Caco-2 (cell line): ENCODE measurements at regions not wholly inside any gene's neighbourhood (a gene's known extent, or its start where the extent isn't known, plus 50 kb on each side); places are given as distances from the start of the nearest gene placed in this dataset.

ENCODE experiments used
- BruUV-seq: library from RNA; stranded (reverse); fragments of 400-500 nt; replicated peaks from 2 replicates; lab custom pipeline; 2021; lab: Mats Ljungman, UMichigan
- CTCF ChIA-PET: fragments of 300-600 bp; sonication (Branson Sonifier 250); formaldehyde crosslinking; loops from one replicate; lab custom pipeline; 2022; ENCODE audit warnings: antibody characterized with exemption; lab: Charles Lee
- POLR2A ChIA-PET: fragments of 300-600 bp; sonication (Branson Sonifier 250); formaldehyde crosslinking; loops from one replicate; lab custom pipeline; 2022; ENCODE audit warnings: antibody characterized with exemption; lab: Charles Lee
- DNase-seq, 2 experiments: peaks; one replicate each; pipeline versions ENCODE4 v3.0.0 to v3.0.0-alpha.2; 2020 to 2022
- H3K27me3 ChIP-seq: replicated peaks from 2 replicates; pipeline ENCODE4 v1.6.0; 2011; ENCODE audit warnings: low read length; ENCODE audit not compliant: control insufficient read depth, insufficient read depth
- H3K36me3 ChIP-seq: 2 replicates; pipeline ENCODE4 v1.5.1; 2011; ENCODE audit warnings: low read length; ENCODE audit not compliant: control insufficient read depth, insufficient read depth
- H3K4me1 ChIP-seq: fragments of 250-450 bp; sonication (Bioruptor Pico); 2 replicates; pipeline ENCODE4 v1.5.1; 2020; ENCODE audit warnings: mild to moderate bottlenecking
- H3K4me3 ChIP-seq: 2 replicates; pipeline ENCODE4 v1.5.1; 2011; ENCODE audit warnings: low read depth, mild to moderate bottlenecking, control low read depth, low read length
- H3K9me3 ChIP-seq: fragments of 250-450 bp; sonication (Bioruptor Pico); 2 replicates; pipeline ENCODE4 v1.5.1; 2020; ENCODE audit warnings: mild to moderate bottlenecking, moderate library complexity
- H3K27ac Mint-ChIP-seq: one replicate; pipeline ENCODE4 v1.8.0; 2022; ENCODE audit warnings: mixed read lengths; ENCODE audit not compliant: unreplicated experiment
- H3K27me3 Mint-ChIP-seq: one replicate; pipeline ENCODE4 v1.8.0; 2022; ENCODE audit warnings: mixed read lengths; ENCODE audit not compliant: insufficient read depth, unreplicated experiment
- H3K36me3 Mint-ChIP-seq: one replicate; pipeline ENCODE4 v1.8.0; 2022; ENCODE audit warnings: mild to moderate bottlenecking, mixed read lengths; ENCODE audit not compliant: insufficient read depth, unreplicated experiment
- H3K4me1 Mint-ChIP-seq: one replicate; pipeline ENCODE4 v1.8.0; 2022; ENCODE audit warnings: low read depth, mixed read lengths; ENCODE audit not compliant: unreplicated experiment
- H3K4me3 Mint-ChIP-seq: one replicate; pipeline ENCODE4 v1.8.0; 2022; ENCODE audit warnings: mild to moderate bottlenecking, moderate library complexity, mixed read lengths; ENCODE audit not compliant: unreplicated experiment
- H3K9me3 Mint-ChIP-seq: one replicate; pipeline ENCODE4 v1.8.0; 2022; ENCODE audit warnings: mixed read lengths; ENCODE audit not compliant: unreplicated experiment
- CTCF ChIP-seq, 2 experiments: fragments of 200-600 bp in 1 of 2; IDR thresholded peaks; 1 replicate in 1 of 2; 2 replicates in 1 of 2; pipeline versions ENCODE4 v1.5.1 to v1.8.0; 2011 to 2022; ENCODE audit warnings: antibody characterized with exemption in 1 of 2, control low read depth in 1 of 2, inconsistent platforms in 1 of 2, low read depth in 1 of 2, low read length in 1 of 2, mild to moderate bottlenecking in 1 of 2, moderate library complexity in 1 of 2; ENCODE audit not compliant: insufficient read depth in 1 of 2, severe bottlenecking in 1 of 2, unreplicated experiment in 1 of 2
- intact Hi-C: fragments of 100-400 bp; cut with micrococcal nuclease; formaldehyde crosslinking; loops from one replicate; pipeline ENCODE4 v1.10.0; 2022; ENCODE audit not compliant: unreplicated experiment

DNA sequence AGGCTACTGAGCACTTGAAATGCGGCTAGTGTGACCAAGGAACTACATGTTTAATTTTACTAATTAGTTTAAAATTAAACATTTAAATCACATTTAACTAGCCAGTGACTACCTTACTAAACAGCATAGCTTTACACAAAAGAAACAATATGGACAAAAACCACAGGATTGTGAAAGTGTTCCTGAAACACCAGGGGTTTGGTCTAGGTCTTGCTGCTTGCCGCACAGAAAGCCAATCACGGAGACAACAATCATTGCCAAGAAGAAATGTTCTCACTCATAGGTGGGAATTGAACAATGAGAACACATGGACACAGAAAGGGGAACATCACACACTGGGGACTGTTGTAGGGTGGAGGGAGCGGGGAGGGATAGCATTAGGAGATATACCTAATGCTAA is 309.5 kb downstream of the C11orf87 start:
- POLR2A ChIA-PET = no interaction called here
- no peak for DNase-seq
- H3K9me3 ChIP-seq = no peaks in the 10 kb centered on the region; the same call in 1 of the 2 replicates
- intact Hi-C loops = no loop called here
- peaks cover 15% of the 10 kb centered on the region for H3K4me1 ChIP-seq
- no TSS peak for BruUV-seq
- H3K4me1 Mint-ChIP-seq = peaks cover 9% of the 10 kb centered on the region
- no peak overlapping the region for H3K4me3 ChIP-seq
- no peaks in the 10 kb centered on the region for H3K36me3 ChIP-seq
- no peak for TF ChIP-seq CTCF (IDR thresholded peaks at IDR 0.05; ENCODE audit: insufficient read depth in 1 of 2, low read depth in 1 of 2, low read length in 1 of 2, severe bottlenecking in 1 of 2, unreplicated experiment in 1 of 2)
- peaks cover 10% of the 10 kb centered on the region for H3K9me3 Mint-ChIP-seq
- H3K27ac Mint-ChIP-seq = no peak overlapping the region
- no peak overlapping the region for H3K4me3 Mint-ChIP-seq
- H3K27me3 ChIP-seq = no peaks in the 10 kb centered on the region
- CTCF ChIA-PET = no interaction called here
- no peaks in the 10 kb centered on the region for H3K36me3 Mint-ChIP-seq
- H3K27me3 Mint-ChIP-seq = peaks cover 3% of the 10 kb centered on the region

DNA sequence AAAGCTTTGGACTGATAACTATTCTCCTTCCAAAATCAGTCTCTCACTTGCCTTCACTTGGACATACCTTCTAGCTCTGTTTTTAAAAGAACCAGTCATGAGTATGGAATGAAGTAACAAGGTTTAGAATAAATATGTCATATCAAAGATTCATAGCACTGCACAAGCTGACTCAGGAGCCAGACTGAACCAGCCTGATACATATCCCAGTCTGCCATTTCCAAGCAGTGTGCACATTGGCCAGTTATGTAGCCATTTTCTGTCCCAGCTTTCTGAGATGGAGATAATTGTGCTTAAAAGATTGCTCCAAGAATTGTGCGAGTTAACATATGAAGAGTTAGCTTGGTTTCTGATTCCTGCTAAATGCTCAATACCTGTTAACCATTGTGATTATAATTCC is 311.3 kb downstream of the C11orf87 start:
- H3K4me3 Mint-ChIP-seq = no peak overlapping the region
- Histone ChIP-seq H3K36me3 (no peaks in the 10 kb centered on the region), H3K27me3 (no peaks in the 10 kb centered on the region), H3K4me1 (peaks cover 7% of the 10 kb centered on the region), H3K4me3 (no peak overlapping the region), H3K9me3 (no peaks in the 10 kb centered on the region)
- no peak for TF ChIP-seq CTCF (IDR thresholded peaks at IDR 0.05; ENCODE audit: insufficient read depth in 1 of 2, low read depth in 1 of 2, low read length in 1 of 2, severe bottlenecking in 1 of 2, unreplicated experiment in 1 of 2)
- ChIA-PET CTCF (no interaction called here), POLR2A (no interaction called here)
- no peaks in the 10 kb centered on the region for H3K9me3 Mint-ChIP-seq
- H3K36me3 Mint-ChIP-seq = no peaks in the 10 kb centered on the region
- intact Hi-C loops = no loop called here
- peaks cover 3% of the 10 kb centered on the region for H3K27me3 Mint-ChIP-seq
- DNase-seq = no peak
- no TSS peak for BruUV-seq
- H3K27ac Mint-ChIP-seq = no peak overlapping the region
- H3K4me1 Mint-ChIP-seq = peaks cover under 1% of the 10 kb centered on the region

GRCh38 chr11:109734566-109734965 is 312.6 kb downstream of the C11orf87 start:
- H3K4me1 ChIP-seq = no peaks in the 10 kb centered on the region
- peaks cover 13% of the 10 kb centered on the region for H3K27me3 Mint-ChIP-seq
- no peak overlapping the region for H3K4me3 Mint-ChIP-seq
- intact Hi-C loops = no loop called here
- H3K4me1 Mint-ChIP-seq = no peaks in the 10 kb centered on the region
- no peak overlapping the region for H3K27ac Mint-ChIP-seq
- no TSS peak for BruUV-seq
- H3K9me3 Mint-ChIP-seq = no peaks in the 10 kb centered on the region
- ChIA-PET POLR2A (no interaction called here), CTCF (no interaction called here)
- H3K9me3 ChIP-seq = no peaks in the 10 kb centered on the region
- no peak for DNase-seq
- no peaks in the 10 kb centered on the region for H3K36me3 ChIP-seq
- no peak overlapping the region for H3K4me3 ChIP-seq
- H3K27me3 ChIP-seq = no peaks in the 10 kb centered on the region
- no peak for TF ChIP-seq CTCF (IDR thresholded peaks at IDR 0.05; ENCODE audit: insufficient read depth in 1 of 2, low read depth in 1 of 2, low read length in 1 of 2, severe bottlenecking in 1 of 2, unreplicated experiment in 1 of 2)
- no peaks in the 10 kb centered on the region for H3K36me3 Mint-ChIP-seq
